ENCODE measurements at regions not wholly inside any gene's neighbourhood (a gene's known extent, or its start where the extent isn't known, plus 50 kb on each side); places are given as distances from the start of the nearest gene placed in this dataset.

DNA sequence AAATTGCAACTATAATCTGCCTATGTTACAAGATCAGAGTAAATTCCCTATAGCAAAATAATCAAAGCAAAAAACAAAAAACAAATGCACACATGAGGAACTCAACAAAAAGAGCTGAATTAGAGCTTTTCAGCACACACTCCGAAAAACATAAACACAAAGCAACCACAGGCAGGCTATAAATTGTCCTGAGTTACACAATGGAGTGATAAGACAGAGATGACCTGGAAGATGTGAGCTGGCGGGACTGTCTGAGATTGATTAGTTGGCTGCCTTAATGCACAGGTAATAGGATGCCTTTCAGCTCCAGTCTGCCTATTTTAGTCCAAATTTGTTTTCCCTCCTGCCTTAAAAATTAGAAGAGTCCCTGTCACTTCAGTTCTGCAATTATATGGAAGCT lies 159.0 kb upstream of the FNDC3A start:
- Histone ChIP-seq H3K27ac (ENCODE audit: low read length) (no peak overlapping the region), H3K9me2 (ENCODE audit: insufficient read depth, low read length) (no peaks in the 10 kb centered on the region), H3K79me2 (replicated peaks; ENCODE audit: insufficient read depth, low read length) (no peaks in the 10 kb centered on the region), H3K4me2 (ENCODE audit: low read length) (no peak overlapping the region), H3K9ac (ENCODE audit: low read length) (no peak overlapping the region), H3K27me3 (ENCODE audit: insufficient read depth, low read depth, low read length) (no peaks in the 10 kb centered on the region), H2AFZ (ENCODE audit: low read depth, low read length) (no peak overlapping the region), H3K9me3 (ENCODE audit: low read length) (no peaks in the 10 kb centered on the region), H3F3A (ENCODE audit: insufficient read depth, low read length, poor library complexity, severe bottlenecking) (no peaks in the 10 kb centered on the region), H4K20me1 (ENCODE audit: insufficient read depth) (no peaks in the 10 kb centered on the region), H3K4me3 (ENCODE audit: low read length) (no peak overlapping the region), H3K36me3 (ENCODE audit: insufficient read depth, low read length) (no peaks in the 10 kb centered on the region)
- TF ChIP-seq EZH2 (IDR thresholded peaks at IDR 0.05; ENCODE audit: borderline replicate concordance, insufficient read depth, low read length, poor library complexity, severe bottlenecking) = no peak
- TF ChIP-seq CTCF (IDR thresholded peaks at IDR 0.05; ENCODE audit: poor library complexity, severe bottlenecking) = no peak
- no peak for TF ChIP-seq MXI1 (conservative IDR thresholded peaks at IDR 0.05; ENCODE audit: poor library complexity, severe bottlenecking)
- TF ChIP-seq TAF1 (IDR thresholded peaks at IDR 0.05; ENCODE audit: low read depth) = no peak
- TF ChIP-seq POLR2AphosphoS5 (IDR thresholded peaks at IDR 0.05) = no peak
- no peak for TF ChIP-seq REST (IDR thresholded peaks at IDR 0.05; ENCODE audit: borderline replicate concordance)
- no peak for TF ChIP-seq EP300 (conservative IDR thresholded peaks at IDR 0.05; ENCODE audit: poor library complexity, severe bottlenecking)
- TF ChIP-seq SMC3 (conservative IDR thresholded peaks at IDR 0.05; ENCODE audit: poor library complexity) = no peak
- TF ChIP-seq RAD21 (conservative IDR thresholded peaks at IDR 0.05) = no peak

- TF ChIP-seq RAD21 (conservative IDR thresholded peaks at IDR 0.05) (no peak), MXI1 (conservative IDR thresholded peaks at IDR 0.05; ENCODE audit: poor library complexity, severe bottlenecking) (no peak), EZH2 (IDR thresholded peaks at IDR 0.05; ENCODE audit: borderline replicate concordance, insufficient read depth, low read length, poor library complexity, severe bottlenecking) (no peak), TAF1 (IDR thresholded peaks at IDR 0.05; ENCODE audit: low read depth) (no peak), CTCF (IDR thresholded peaks at IDR 0.05; ENCODE audit: poor library complexity, severe bottlenecking) (no peak)
- no peaks in the 10 kb centered on the region for H3K79me2 ChIP-seq (replicated peaks; ENCODE audit: insufficient read depth, low read length)
- no peaks in the 10 kb centered on the region for H3K9me3 ChIP-seq (ENCODE audit: low read length)
- no peak overlapping the region for H2AFZ ChIP-seq (ENCODE audit: low read depth, low read length)
- no peak overlapping the region for H3K27ac ChIP-seq (ENCODE audit: low read length)
- H3K4me2 ChIP-seq (ENCODE audit: low read length) = no peak overlapping the region
- H4K20me1 ChIP-seq (ENCODE audit: insufficient read depth) = no peaks in the 10 kb centered on the region
- no peaks in the 10 kb centered on the region for H3K36me3 ChIP-seq (ENCODE audit: insufficient read depth, low read length)
- no peaks in the 10 kb centered on the region for H3F3A ChIP-seq (ENCODE audit: insufficient read depth, low read length, poor library complexity, severe bottlenecking)
- no peaks in the 10 kb centered on the region for H3K9me2 ChIP-seq (ENCODE audit: insufficient read depth, low read length)
- no peak overlapping the region for H3K9ac ChIP-seq (ENCODE audit: low read length)
- H3K27me3 ChIP-seq (ENCODE audit: insufficient read depth, low read depth, low read length) = no peaks in the 10 kb centered on the region
- no peak overlapping the region for H3K4me3 ChIP-seq (ENCODE audit: low read length)
Measured at GRCh38 chr13:48817166-48817802, 158.4 kb upstream of the FNDC3A start.

Data from neural cell (in vitro differentiated cells).